ENCODE measurements at regions not wholly inside any gene's neighbourhood (a gene's known extent, or its start where the extent isn't known, plus 50 kb on each side); places are given as distances from the start of the nearest gene placed in this dataset.

- TF ChIP-seq, protein P1, sequence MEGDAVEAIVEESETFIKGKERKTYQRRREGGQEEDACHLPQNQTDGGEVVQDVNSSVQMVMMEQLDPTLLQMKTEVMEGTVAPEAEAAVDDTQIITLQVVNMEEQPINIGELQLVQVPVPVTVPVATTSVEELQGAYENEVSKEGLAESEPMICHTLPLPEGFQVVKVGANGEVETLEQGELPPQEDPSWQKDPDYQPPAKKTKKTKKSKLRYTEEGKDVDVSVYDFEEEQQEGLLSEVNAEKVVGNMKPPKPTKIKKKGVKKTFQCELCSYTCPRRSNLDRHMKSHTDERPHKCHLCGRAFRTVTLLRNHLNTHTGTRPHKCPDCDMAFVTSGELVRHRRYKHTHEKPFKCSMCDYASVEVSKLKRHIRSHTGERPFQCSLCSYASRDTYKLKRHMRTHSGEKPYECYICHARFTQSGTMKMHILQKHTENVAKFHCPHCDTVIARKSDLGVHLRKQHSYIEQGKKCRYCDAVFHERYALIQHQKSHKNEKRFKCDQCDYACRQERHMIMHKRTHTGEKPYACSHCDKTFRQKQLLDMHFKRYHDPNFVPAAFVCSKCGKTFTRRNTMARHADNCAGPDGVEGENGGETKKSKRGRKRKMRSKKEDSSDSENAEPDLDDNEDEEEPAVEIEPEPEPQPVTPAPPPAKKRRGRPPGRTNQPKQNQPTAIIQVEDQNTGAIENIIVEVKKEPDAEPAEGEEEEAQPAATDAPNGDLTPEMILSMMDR (conservative IDR thresholded peaks at IDR 0.05), result no peak
- no peak for TF ChIP-seq ZFX (IDR thresholded peaks at IDR 0.05)
Measured at GRCh38 chr2:75936311-75936710, 225.6 kb upstream of the GCFC2 start.

Measured in C4-2B (cell line).